Coronary artery (tissue), 2 donors: ENCODE measurements at regions not wholly inside any gene's neighbourhood (a gene's known extent, or its start where the extent isn't known, plus 50 kb on each side); places are given as distances from the start of the nearest gene placed in this dataset.
"Not testable (repeated sequence)": the region's sequence is repeated elsewhere in the genome, so short reads cannot be mapped to it uniquely, and the experiment has no call there.

Experiments used
- DNase-seq: peaks from one replicate; pipeline ENCODE4 v3.0.0-alpha.2; 2017; ENCODE audit warnings: low spot score
- H3K27ac ChIP-seq, 2 donors: fragments of 200-600 bp; sonication (generic); one replicate each; pipeline ENCODE4 v1.5.1; 2016 to 2019
- H3K4me3 ChIP-seq: fragments of 200-600 bp; sonication (generic); 2 replicates; pipeline ENCODE4 v1.5.1; 2016; ENCODE audit warnings: mild to moderate bottlenecking, moderate library complexity
- CTCF ChIP-seq: fragments of 200-600 bp; sonication (generic); IDR thresholded peaks from one replicate; pipeline ENCODE4 v1.5.1; 2019; ENCODE audit warnings: antibody characterized with exemption

DNA sequence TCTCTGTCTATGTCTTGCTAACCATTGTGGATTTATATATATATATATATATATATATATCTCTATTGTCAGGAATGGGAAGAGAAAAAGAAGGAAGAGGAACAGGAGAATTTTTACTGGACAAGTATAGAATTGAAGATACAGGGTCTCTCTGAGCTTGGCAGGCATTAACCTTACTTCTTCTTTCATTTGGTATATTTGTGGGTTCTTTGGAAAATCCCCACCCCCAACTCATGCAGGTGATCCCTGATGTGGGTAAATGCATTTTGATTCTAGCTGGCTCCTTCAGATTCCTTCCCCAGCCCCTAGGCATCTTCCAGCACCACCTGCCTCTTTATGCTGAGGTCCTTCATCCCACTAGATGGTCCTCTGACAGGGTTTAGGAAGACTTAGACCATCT, 78.8 kb upstream of the TRABD2B start:
- Histone ChIP-seq H3K27ac (no peak overlapping the region), H3K4me3 (no peak overlapping the region)
- TF ChIP-seq CTCF: no peak
- no peak for DNase-seq

GRCh38 chr1:48073798-48074530, 76.8 kb upstream of the TRABD2B start:
- Histone ChIP-seq H3K27ac (no peak overlapping the region), H3K4me3 (no peak overlapping the region)
- no peak for DNase-seq
- no peak for TF ChIP-seq CTCF

DNA sequence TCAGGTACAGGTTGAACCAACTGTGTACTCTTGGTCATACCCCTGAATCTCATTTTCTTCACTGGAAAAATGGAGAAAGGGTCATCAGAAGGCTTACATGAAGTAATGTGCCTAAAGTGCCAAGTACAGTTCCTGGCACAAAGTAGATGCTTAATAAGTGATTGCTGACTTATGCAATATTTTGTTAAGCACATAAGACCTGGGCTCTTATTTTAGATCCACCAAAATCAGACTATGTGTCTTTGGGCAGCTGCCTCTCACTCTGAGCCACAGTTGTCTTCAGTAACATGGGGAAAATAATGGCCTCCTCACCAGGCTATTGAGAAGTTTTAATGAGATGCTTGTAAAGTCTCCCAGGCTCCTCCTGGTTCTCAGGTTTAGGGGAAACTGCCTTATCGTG, 74.3 kb upstream of the TRABD2B start:
- H3K27ac ChIP-seq: no peak overlapping the region
- H3K4me3 ChIP-seq: no peak overlapping the region
- no peak for DNase-seq
- TF ChIP-seq CTCF: no peak

- Histone ChIP-seq H3K4me3 (no peak overlapping the region), H3K27ac (peak overlapping the region in 1 of 2 donors; percentile 87)
- TF ChIP-seq CTCF: no peak
- DNase-seq: no peak
Measured at GRCh38 chr1:48070396-48070750, 73.2 kb upstream of the TRABD2B start.

GRCh38 chr1:48069662-48070395, 72.6 kb upstream of the TRABD2B start:
- Histone ChIP-seq H3K4me3 (no peak overlapping the region), H3K27ac (peak overlapping the region in 1 of 2 donors; percentile 87)
- no peak for DNase-seq
- TF ChIP-seq CTCF: no peak

DNA sequence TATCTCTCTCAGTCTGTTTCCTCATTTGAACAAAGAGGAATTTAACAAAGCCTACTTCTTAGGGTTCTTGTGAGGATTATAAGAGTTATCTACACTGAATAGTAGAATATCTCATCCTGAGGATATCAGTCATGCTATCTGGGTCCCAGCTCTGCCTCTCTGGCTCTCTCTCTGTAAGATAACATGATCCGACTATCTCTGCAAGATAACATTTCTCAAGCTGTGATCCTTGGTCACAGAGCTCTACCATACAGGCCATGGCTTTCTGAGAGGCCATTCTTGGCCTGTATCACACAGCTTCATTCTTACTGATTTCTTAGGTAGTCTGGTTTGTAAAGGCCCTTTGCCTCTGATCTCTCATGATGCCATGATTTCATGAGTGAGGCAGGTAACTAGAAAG, 71.0 kb upstream of the TRABD2B start:
- Histone ChIP-seq H3K4me3 (no peak overlapping the region), H3K27ac (no peak overlapping the region)
- TF ChIP-seq CTCF: no peak
- DNase-seq: no peak

DNA sequence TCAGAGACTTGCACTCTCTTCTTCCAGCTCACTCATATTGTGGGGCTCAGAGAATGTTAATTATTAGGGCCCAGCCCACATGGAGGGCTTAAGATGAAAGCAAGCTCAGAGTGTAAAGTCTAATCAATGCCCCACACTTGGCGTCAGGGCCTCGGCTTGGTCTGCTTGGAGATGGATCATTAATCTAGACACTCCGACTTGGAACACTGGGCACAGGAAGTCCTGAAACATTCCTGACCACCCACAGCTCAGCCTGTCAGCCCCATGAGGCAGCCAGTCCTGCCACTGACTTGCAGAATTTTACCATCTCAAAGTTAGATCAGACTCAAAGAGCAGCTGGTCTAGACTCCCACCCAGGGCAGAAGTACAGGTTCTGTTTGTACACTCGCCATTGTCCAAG, 69.8 kb upstream of the TRABD2B start:
- DNase-seq: no peak
- Histone ChIP-seq H3K4me3 (no peak overlapping the region), H3K27ac (no peak overlapping the region)
- TF ChIP-seq CTCF: no peak

DNA sequence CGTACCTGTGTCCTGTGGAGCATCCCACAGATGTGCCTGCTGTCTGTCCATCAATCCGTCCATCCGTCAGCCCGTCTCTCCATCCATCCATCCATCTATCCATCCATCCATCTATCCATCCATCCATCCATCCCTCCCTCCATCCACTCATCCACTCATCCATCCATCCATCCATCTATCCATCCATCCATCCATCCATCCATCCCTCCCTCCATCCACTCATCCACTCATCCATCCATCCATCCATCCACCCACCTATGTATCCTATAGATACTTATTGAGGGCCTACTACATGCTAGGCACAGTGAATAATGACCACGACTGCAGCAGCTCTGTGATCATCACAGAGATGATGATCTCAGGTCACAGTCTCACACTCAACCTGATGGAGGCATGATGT, 67.5 kb upstream of the TRABD2B start:
- DNase-seq, H3K4me3 ChIP-seq, H3K27ac ChIP-seq: not testable (repeated sequence)
